IMR-90 (cell line): ENCODE measurements at regions not wholly inside any gene's neighbourhood (a gene's known extent, or its start where the extent isn't known, plus 50 kb on each side); places are given as distances from the start of the nearest gene placed in this dataset.

Experiments used
- ATAC-seq: fragments of 200-7000 bp; cut with Tn5 transposase; 2 replicates; pipeline ENCODE4 v1.9.1; 2020; ENCODE audit warnings: low read depth, mild to moderate bottlenecking, moderate library complexity
- BruUV-seq: library from RNA; stranded (reverse); fragments of 400-500 nt; replicated peaks from 2 replicates; lab custom pipeline; 2021; lab: Mats Ljungman, UMichigan
- CTCF ChIA-PET: fragments of 300-600 bp; formaldehyde crosslinking; extraction: SDS; loops from one replicate; lab custom pipeline; 2021; ENCODE audit warnings: antibody characterized with exemption; lab: Yijun Ruan, JAX
- POLR2A ChIA-PET: fragments of 300-600 bp; sonication (Branson Sonifier 250); formaldehyde crosslinking; loops from one replicate; lab custom pipeline; 2022; ENCODE audit warnings: antibody characterized with exemption; ENCODE audit not compliant: unreplicated experiment; lab: Charles Lee
- DNase-seq: peaks from one replicate; pipeline ENCODE4 v3.0.0; 2013
- H2AFZ ChIP-seq: replicated peaks from 2 replicates; pipeline ENCODE3; 2013; ENCODE audit warnings: low read length, mild to moderate bottlenecking; ENCODE audit not compliant: poor library complexity
- H2AK5ac ChIP-seq: 2 replicates; pipeline ENCODE4 v1.6.1; 2013; ENCODE audit warnings: low read depth, low read length, inconsistent platforms
- H2AK9ac ChIP-seq: replicated peaks from 2 replicates; pipeline ENCODE3; 2013; ENCODE audit warnings: mild to moderate bottlenecking, low read depth, low read length, moderate library complexity; ENCODE audit not compliant: poor library complexity
- H2BK120ac ChIP-seq: 2 replicates; pipeline ENCODE4 v1.6.1; 2013; ENCODE audit warnings: low read depth, low read length, inconsistent platforms
- H2BK15ac ChIP-seq: 3 replicates; pipeline ENCODE4 v1.6.1; 2013; ENCODE audit warnings: low read depth, low read length, inconsistent platforms
- H2BK20ac ChIP-seq: 2 replicates; pipeline ENCODE4 v1.6.1; 2013; ENCODE audit warnings: low read depth, mild to moderate bottlenecking, inconsistent platforms, low read length, moderate library complexity
- H2BK5ac ChIP-seq: 2 replicates; pipeline ENCODE4 v1.6.1; 2013; ENCODE audit warnings: mild to moderate bottlenecking, low read depth, low read length, inconsistent platforms; ENCODE audit not compliant: poor library complexity, severe bottlenecking
- H3K14ac ChIP-seq: replicated peaks from 2 replicates; pipeline ENCODE4 v1.6.1; 2013; ENCODE audit warnings: low read depth, low read length, inconsistent platforms
- H3K18ac ChIP-seq: 2 replicates; pipeline ENCODE4 v1.6.1; 2013; ENCODE audit warnings: low read depth, low read length, control low read depth
- H3K23ac ChIP-seq: 2 replicates; pipeline ENCODE4 v1.6.1; 2013; ENCODE audit warnings: low read depth, low read length, inconsistent platforms
- H3K27ac ChIP-seq: 2 replicates; pipeline ENCODE4 v1.5.1; 2013; ENCODE audit warnings: mild to moderate bottlenecking, control low read depth, low read length; ENCODE audit not compliant: insufficient read depth
- H3K27me3 ChIP-seq: 2 replicates; pipeline ENCODE4 v1.6.1; 2013; ENCODE audit warnings: low read length; ENCODE audit not compliant: control insufficient read depth, insufficient read depth
- H3K36me3 ChIP-seq: 2 replicates; pipeline ENCODE4 v1.6.1; 2013; ENCODE audit warnings: low read length, mixed read lengths; ENCODE audit not compliant: control insufficient read depth, insufficient read depth
- H3K4ac ChIP-seq: 2 replicates; pipeline ENCODE4 v1.6.1; 2013; ENCODE audit warnings: low read depth, low read length, inconsistent platforms
- H3K4me1 ChIP-seq: 2 replicates; pipeline ENCODE4 v1.6.1; 2013; ENCODE audit warnings: low read length, mixed read lengths; ENCODE audit not compliant: control insufficient read depth, insufficient read depth
- H3K4me2 ChIP-seq: 2 replicates; pipeline ENCODE4 v1.6.1; 2013; ENCODE audit warnings: low read depth, mild to moderate bottlenecking, control low read depth, low read length, moderate library complexity
- H3K4me3 ChIP-seq: 2 replicates; pipeline ENCODE4 v1.5.1; 2013; ENCODE audit warnings: low read depth, mild to moderate bottlenecking, control low read depth, low read length, moderate library complexity; ENCODE audit not compliant: insufficient read depth
- H3K56ac ChIP-seq: 2 replicates; pipeline ENCODE4 v1.6.1; 2013; ENCODE audit warnings: low read length, inconsistent platforms; ENCODE audit not compliant: insufficient read depth; ENCODE audit errors: extremely low read depth
- H3K79me1 ChIP-seq, 2 experiments: 2 replicates each; pipeline ENCODE4 v1.6.1; 2013; ENCODE audit warnings: low read length in 2 of 2, inconsistent platforms in 1 of 2, low read depth in 1 of 2
- H3K9ac ChIP-seq: 2 replicates; pipeline ENCODE4 v1.6.1; 2013; ENCODE audit warnings: low read depth, low read length, control low read depth
- H3K9me1 ChIP-seq: 2 replicates; pipeline ENCODE4 v1.6.1; 2013; ENCODE audit warnings: low read length, inconsistent platforms; ENCODE audit not compliant: insufficient read depth
- H3K9me3 ChIP-seq: 2 replicates; pipeline ENCODE4 v1.6.1; 2013; ENCODE audit warnings: low read length; ENCODE audit not compliant: control insufficient read depth, insufficient read depth
- H4K20me1 ChIP-seq: 2 replicates; pipeline ENCODE4 v1.6.1; 2013; ENCODE audit warnings: low read length, inconsistent platforms; ENCODE audit not compliant: insufficient read depth
- H4K5ac ChIP-seq: 2 replicates; pipeline ENCODE4 v1.6.1; 2013; ENCODE audit warnings: mild to moderate bottlenecking, low read depth, low read length, control low read depth
- H4K8ac ChIP-seq, 2 experiments: 2 replicates each; pipeline ENCODE4 v1.6.1; 2013; ENCODE audit warnings: low read depth in 2 of 2, low read length in 2 of 2, control low read depth in 1 of 2, inconsistent platforms in 1 of 2
- H4K91ac ChIP-seq: 2 replicates; pipeline ENCODE4 v1.6.1; 2013; ENCODE audit warnings: low read depth, low read length, inconsistent platforms; ENCODE audit not compliant: insufficient read depth
- BHLHE40 ChIP-seq: fragments of 150-350 bp; IDR thresholded peaks from 2 replicates; pipeline ENCODE4 v1.6.1; 2016; ENCODE audit warnings: mild to moderate bottlenecking, low read depth, low read length
- CEBPB ChIP-seq: IDR thresholded peaks from 2 replicates; pipeline ENCODE4 v1.6.1; 2012; ENCODE audit warnings: low read depth, low read length, improper control_type of control experiment
- CHD1 ChIP-seq: IDR thresholded peaks from 2 replicates; pipeline ENCODE4 v1.6.1; 2012; ENCODE audit warnings: low read depth, low read length, improper control_type of control experiment
- FOS ChIP-seq: fragments of 150-350 bp; IDR thresholded peaks from 2 replicates; pipeline ENCODE4 v1.6.1; 2016; ENCODE audit warnings: low read depth, low read length
- MAFK ChIP-seq: IDR thresholded peaks from 2 replicates; pipeline ENCODE4 v1.6.1; 2012; ENCODE audit warnings: low read depth, low read length, improper control_type of control experiment
- MAZ ChIP-seq: IDR thresholded peaks from 2 replicates; pipeline ENCODE4 v1.6.1; 2012; ENCODE audit warnings: low read depth, mild to moderate bottlenecking, low read length, improper control_type of control experiment, moderate library complexity, borderline replicate concordance
- MXI1 ChIP-seq: IDR thresholded peaks from 2 replicates; pipeline ENCODE4 v1.6.1; 2012; ENCODE audit warnings: low read depth, mild to moderate bottlenecking, low read length, moderate library complexity, borderline replicate concordance
- NFE2L2 ChIP-seq: fragments of 150-350 bp; IDR thresholded peaks from 2 replicates; pipeline ENCODE4 v1.6.1; 2016; ENCODE audit warnings: low read depth, mild to moderate bottlenecking, low read length
- POLR2A ChIP-seq: IDR thresholded peaks from 2 replicates; pipeline ENCODE4 v1.6.1; 2012; ENCODE audit warnings: mild to moderate bottlenecking, low read depth, low read length
- RAD21 ChIP-seq: IDR thresholded peaks from 2 replicates; pipeline ENCODE4 v1.6.1; 2012; ENCODE audit warnings: low read length, improper control_type of control experiment
- RCOR1 ChIP-seq: IDR thresholded peaks from 2 replicates; pipeline ENCODE4 v1.6.1; 2012; ENCODE audit warnings: mild to moderate bottlenecking, low read length, improper control_type of control experiment; ENCODE audit not compliant: insufficient replicate concordance
- SMC3 ChIP-seq: fragments of 150-350 bp; IDR thresholded peaks from 2 replicates; pipeline ENCODE4 v1.6.1; 2016; ENCODE audit warnings: low read depth, mild to moderate bottlenecking, antibody characterized with exemption, low read length, moderate library complexity
- WGBS, 2 experiments: methylation state at CpG; one replicate each; pipeline versions ENCODE4 v1.1.5 to v1.1.7; 2013; ENCODE audit warnings: missing lambda C conversion rate in 2 of 2; ENCODE audit not compliant: insufficient read length in 1 of 2; ENCODE audit errors: extremely low coverage in 2 of 2; 5-methylcytosine and 5-hydroxymethylcytosine counted together
- dilution Hi-C: fragments of 300-500 bp; cut with HindIII; formaldehyde crosslinking; loops from one replicate; pipeline ENCODE4 v1.14.3; 2018; ENCODE audit warnings: low sequenced_read_pairs; ENCODE audit not compliant: unreplicated experiment
- in situ Hi-C: fragments of 300-500 bp; cut with MboI; formaldehyde crosslinking; loops from 3 replicates; pipeline ENCODE4 v1.14.3; 2019; ENCODE audit warnings: low sequenced_read_pairs, inconsistent platforms, mixed read lengths
- intact Hi-C: fragments of 100-400 bp; cut with micrococcal nuclease; formaldehyde crosslinking; loops from 2 replicates; pipeline ENCODE4 v1.10.0; 2022
- TF ChIP-seq, protein P1 (sequence below): fragments of 150-350 bp; IDR thresholded peaks from 2 replicates; pipeline ENCODE4 v1.6.1; 2016; ENCODE audit warnings: low read depth, mild to moderate bottlenecking, low read length, moderate library complexity, borderline replicate concordance
- TF ChIP-seq, protein P2 (sequence below): conservative IDR thresholded peaks from 2 replicates; pipeline ENCODE4 v1.5.1; 2012; ENCODE audit warnings: mild to moderate bottlenecking, low read depth, low read length, improper control_type of control experiment

DNA sequence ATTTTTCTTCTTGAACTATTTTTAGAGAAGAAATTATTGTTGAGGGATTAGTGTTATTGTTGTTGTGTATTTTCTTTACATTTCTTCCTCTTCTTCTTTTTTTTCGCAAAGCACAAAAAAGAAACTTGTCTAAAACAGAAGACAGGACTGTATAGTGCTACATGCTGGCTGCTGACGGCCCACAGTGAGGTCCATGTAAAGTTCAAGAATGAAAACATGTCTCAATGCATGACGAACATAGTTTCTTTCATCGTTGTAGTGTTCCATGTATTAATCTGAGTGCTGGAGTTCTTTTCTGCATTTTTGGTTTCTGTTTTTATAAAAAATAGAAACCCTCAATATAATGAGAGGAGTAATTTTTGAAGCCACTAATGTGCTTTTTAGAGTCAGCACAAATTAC is 462.9 kb upstream of the MARCKS start:
- Histone ChIP-seq H4K5ac (no peak overlapping the region), H3K36me3 (no peaks in the 10 kb centered on the region), H2BK15ac (no peak overlapping the region), H3K79me1 (no peaks in the 10 kb centered on the region), H3K23ac (no peak overlapping the region), H3K18ac (no peak overlapping the region), H2AK9ac (no peak overlapping the region), H4K20me1 (no peaks in the 10 kb centered on the region), H4K8ac (no peak overlapping the region), H2AK5ac (no peak overlapping the region), H3K4me2 (no peak overlapping the region), H3K27ac (no peak overlapping the region), H3K14ac (no peak overlapping the region), H3K4me1 (peaks cover 5% of the 10 kb centered on the region), H3K9me3 (no peaks in the 10 kb centered on the region), H3K4ac (no peak overlapping the region), H3K27me3 (no peaks in the 10 kb centered on the region), H3K9ac (no peak overlapping the region), H2BK120ac (no peak overlapping the region), H2BK5ac (no peak overlapping the region), H2AFZ (no peak overlapping the region), H3K4me3 (no peak overlapping the region), H3K56ac (no peak overlapping the region), H4K91ac (no peak overlapping the region), H2BK20ac (no peak overlapping the region), H3K9me1 (no peaks in the 10 kb centered on the region)
- ChIA-PET CTCF (no interaction called here), POLR2A (no interaction called here)
- no peak for DNase-seq
- in situ Hi-C loops (no loop called here), intact Hi-C loops (no loop called here), dilution Hi-C loops (no loop called here)
- no peak for TF ChIP-seq NFE2L2
- no peak for TF ChIP-seq POLR2A
- TF ChIP-seq FOS, result no peak
- TF ChIP-seq MAZ, result no peak
- TF ChIP-seq, protein P1, sequence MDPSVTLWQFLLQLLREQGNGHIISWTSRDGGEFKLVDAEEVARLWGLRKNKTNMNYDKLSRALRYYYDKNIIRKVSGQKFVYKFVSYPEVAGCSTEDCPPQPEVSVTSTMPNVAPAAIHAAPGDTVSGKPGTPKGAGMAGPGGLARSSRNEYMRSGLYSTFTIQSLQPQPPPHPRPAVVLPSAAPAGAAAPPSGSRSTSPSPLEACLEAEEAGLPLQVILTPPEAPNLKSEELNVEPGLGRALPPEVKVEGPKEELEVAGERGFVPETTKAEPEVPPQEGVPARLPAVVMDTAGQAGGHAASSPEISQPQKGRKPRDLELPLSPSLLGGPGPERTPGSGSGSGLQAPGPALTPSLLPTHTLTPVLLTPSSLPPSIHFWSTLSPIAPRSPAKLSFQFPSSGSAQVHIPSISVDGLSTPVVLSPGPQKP, result no peak
- TF ChIP-seq RAD21, result no peak
- TF ChIP-seq MAFK, result no peak
- no peak for TF ChIP-seq CEBPB
- TF ChIP-seq, protein P2, sequence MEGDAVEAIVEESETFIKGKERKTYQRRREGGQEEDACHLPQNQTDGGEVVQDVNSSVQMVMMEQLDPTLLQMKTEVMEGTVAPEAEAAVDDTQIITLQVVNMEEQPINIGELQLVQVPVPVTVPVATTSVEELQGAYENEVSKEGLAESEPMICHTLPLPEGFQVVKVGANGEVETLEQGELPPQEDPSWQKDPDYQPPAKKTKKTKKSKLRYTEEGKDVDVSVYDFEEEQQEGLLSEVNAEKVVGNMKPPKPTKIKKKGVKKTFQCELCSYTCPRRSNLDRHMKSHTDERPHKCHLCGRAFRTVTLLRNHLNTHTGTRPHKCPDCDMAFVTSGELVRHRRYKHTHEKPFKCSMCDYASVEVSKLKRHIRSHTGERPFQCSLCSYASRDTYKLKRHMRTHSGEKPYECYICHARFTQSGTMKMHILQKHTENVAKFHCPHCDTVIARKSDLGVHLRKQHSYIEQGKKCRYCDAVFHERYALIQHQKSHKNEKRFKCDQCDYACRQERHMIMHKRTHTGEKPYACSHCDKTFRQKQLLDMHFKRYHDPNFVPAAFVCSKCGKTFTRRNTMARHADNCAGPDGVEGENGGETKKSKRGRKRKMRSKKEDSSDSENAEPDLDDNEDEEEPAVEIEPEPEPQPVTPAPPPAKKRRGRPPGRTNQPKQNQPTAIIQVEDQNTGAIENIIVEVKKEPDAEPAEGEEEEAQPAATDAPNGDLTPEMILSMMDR, result no peak
- no peak for TF ChIP-seq CHD1
- TF ChIP-seq MXI1, result no peak
- TF ChIP-seq RCOR1, result no peak
- no peak for TF ChIP-seq BHLHE40
- no peak for TF ChIP-seq SMC3
- BruUV-seq, result no TSS peak
- WGBS, 2 experiments, result no CpG with 5 or more reads among the region's 4 CpGs
- no peak for ATAC-seq
